22Rv1 (cell line): ENCODE measurements at regions not wholly inside any gene's neighbourhood (a gene's known extent, or its start where the extent isn't known, plus 50 kb on each side); places are given as distances from the start of the nearest gene placed in this dataset.
"Not testable (repeated sequence)": the region's sequence is repeated elsewhere in the genome, so short reads cannot be mapped to it uniquely, and the experiment has no call there.

Experiments
- CTCF ChIP-seq: fragments of 450-650 bp; IDR thresholded peaks from 2 replicates; pipeline ENCODE4 v1.5.1; 2017; ENCODE audit warnings: mild to moderate bottlenecking
- ZFX ChIP-seq: fragments of 450-650 bp; IDR thresholded peaks from 2 replicates; pipeline ENCODE4 v1.6.1; 2017; ENCODE audit warnings: antibody characterized with exemption, borderline replicate concordance

GRCh38 chr15:22631789-22632188 is 154.7 kb upstream of the NIPA1 start:
- TF ChIP-seq CTCF, ZFX: not testable (repeated sequence)
